Psoas muscle (tissue), 7 donors: ENCODE measurements at regions not wholly inside any gene's neighbourhood (a gene's known extent, or its start where the extent isn't known, plus 50 kb on each side); places are given as distances from the start of the nearest gene placed in this dataset.

ENCODE experiments used
- ATAC-seq, 4 donors: fragments of 200-7000 bp; cut with Tn5 transposase; one replicate each; pipeline ENCODE4 v1.9.1; 2020; ENCODE audit warnings: moderate library complexity in 3 of 4, mild to moderate bottlenecking in 2 of 4
- DNase-seq, 2 donors: peaks; one replicate each; pipeline ENCODE4 v3.0.0-alpha.2; 2020
- H3K27ac ChIP-seq: fragments of 200-600 bp; one replicate; pipeline ENCODE4 v1.8.0; 2022
- H3K27me3 ChIP-seq, 3 donors: fragments of 200-600 bp in 1 of 3; one replicate each; pipeline versions ENCODE4 v1.6.1 to v1.8.0; 2013 to 2022; ENCODE audit warnings: low read length in 2 of 3, mild to moderate bottlenecking in 2 of 3, moderate library complexity in 1 of 3; ENCODE audit not compliant: insufficient read depth in 3 of 3
- H3K36me3 ChIP-seq, 2 donors: fragments of 200-600 bp in 1 of 2; one replicate each; pipeline versions ENCODE4 v1.6.1 to v1.8.0; 2013 to 2022; ENCODE audit warnings: low read depth in 1 of 2, mild to moderate bottlenecking in 1 of 2, moderate library complexity in 1 of 2; ENCODE audit not compliant: insufficient read depth in 1 of 2
- H3K4me1 ChIP-seq: fragments of 200-600 bp; one replicate; pipeline ENCODE4 v1.8.0; 2022
- H3K4me3 ChIP-seq: fragments of 200-600 bp; one replicate; pipeline ENCODE4 v1.8.0; 2022; ENCODE audit warnings: mild to moderate bottlenecking
- H3K9me3 ChIP-seq: fragments of 200-600 bp; one replicate; pipeline ENCODE4 v1.8.0; 2022
- CTCF ChIP-seq: fragments of 200-600 bp; IDR thresholded peaks from one replicate; pipeline ENCODE4 v1.8.0; 2022; ENCODE audit warnings: antibody characterized with exemption
- WGBS, 3 donors: extraction: QIAGEN DNeasy Blood & Tissue Kit; methylation state at CpG; one replicate each; pipeline versions ENCODE4 v1.1.6 to v1.1.7; 2013; 5-methylcytosine and 5-hydroxymethylcytosine counted together
- intact Hi-C, 2 donors: fragments of 100-400 bp; cut with DNase I; formaldehyde crosslinking; loops; one replicate each; pipeline versions ENCODE4 v1.11.0 to v1.14.2; 2022
- donor health status: healthy with polysubstance abuse.
- donor health status: DM: no; HTN: no; CAD: no; lungs with moderate emphysema.
- donor health status: Bipolar disorder and iron deficiency.
- donor health status: healthy.
- donor health status: DM: yes; HTN: yes; CAD: no.
- donor health status: DM: no; HTN: no; CAD: no.
- donor health status: DM: yes; HTN: yes; CAD: no.

- no peak overlapping the region for H3K27ac ChIP-seq
- H3K4me3 ChIP-seq: no peak overlapping the region
- no peaks in the 10 kb centered on the region for H3K27me3 ChIP-seq
- DNase-seq: no peak
- H3K4me1 ChIP-seq: no peaks in the 10 kb centered on the region
- 71 to 92% (median 84%) methylated on average over 2 of the region's 2 CpGs for WGBS, 3 donors
- H3K9me3 ChIP-seq: no peaks in the 10 kb centered on the region
- no peak for TF ChIP-seq CTCF
- no peaks in the 10 kb centered on the region for H3K36me3 ChIP-seq
- intact Hi-C loops: no loop called here
- ATAC-seq: no peak
Measured at GRCh38 chr18:40534723-40535122, 1420.3 kb upstream of the PIK3C3 start.

GRCh38 chr18:40532046-40532445 lies 1423.0 kb upstream of the PIK3C3 start:
- 61 to 75% (median 64%) methylated on average over 1 of the region's 1 CpG for WGBS, 3 donors
- no peak overlapping the region for H3K4me3 ChIP-seq
- no peak overlapping the region for H3K27ac ChIP-seq
- no peaks in the 10 kb centered on the region for H3K27me3 ChIP-seq
- DNase-seq: no peak
- no peaks in the 10 kb centered on the region for H3K36me3 ChIP-seq
- H3K4me1 ChIP-seq: no peaks in the 10 kb centered on the region
- no peak for ATAC-seq
- intact Hi-C loops: no loop called here
- H3K9me3 ChIP-seq: no peaks in the 10 kb centered on the region
- TF ChIP-seq CTCF: no peak

GRCh38 chr18:40531051-40531450 lies 1424.0 kb upstream of the PIK3C3 start:
- DNase-seq (no peak), ATAC-seq (no peak)
- intact Hi-C loops: no loop called here
- Histone ChIP-seq H3K9me3 (no peaks in the 10 kb centered on the region), H3K27me3 (no peaks in the 10 kb centered on the region), H3K4me1 (no peaks in the 10 kb centered on the region), H3K36me3 (no peaks in the 10 kb centered on the region), H3K27ac (no peak overlapping the region), H3K4me3 (no peak overlapping the region)
- WGBS, 3 donors: 65 to 73% (median 68%) methylated on average over 2 of the region's 2 CpGs
- TF ChIP-seq CTCF: no peak

GRCh38 chr18:40529478-40529877 lies 1425.6 kb upstream of the PIK3C3 start:
- no peaks in the 10 kb centered on the region for H3K9me3 ChIP-seq
- no peak for ATAC-seq
- DNase-seq: no peak

More at GRCh38 chr18:40529478-40529877, 1425.6 kb upstream of the PIK3C3 start:
- no peaks in the 10 kb centered on the region for H3K4me1 ChIP-seq
- intact Hi-C loops: no loop called here
- no peaks in the 10 kb centered on the region for H3K36me3 ChIP-seq
- no peak overlapping the region for H3K4me3 ChIP-seq
- WGBS, 3 donors: 50 to 61% (median 58%) methylated on average over 1 of the region's 1 CpG
- no peaks in the 10 kb centered on the region for H3K27me3 ChIP-seq
- no peak overlapping the region for H3K27ac ChIP-seq
- TF ChIP-seq CTCF: no peak
